ENCODE measurements at regions not wholly inside any gene's neighbourhood (a gene's known extent, or its start where the extent isn't known, plus 50 kb on each side); places are given as distances from the start of the nearest gene placed in this dataset.

- TF ChIP-seq SPI1 (IDR thresholded peaks at IDR 0.05; ENCODE audit: borderline replicate concordance, low read depth) (no peak), CTCF (IDR thresholded peaks at IDR 0.05; ENCODE audit: insufficient read depth, low read length) (no peak), POLR2AphosphoS5 (IDR thresholded peaks at IDR 0.05; ENCODE audit: low read depth) (no peak), GABPA (IDR thresholded peaks at IDR 0.05; ENCODE audit: low read depth) (no peak), REST (IDR thresholded peaks at IDR 0.05; ENCODE audit: insufficient replicate concordance, low read depth) (no peak)
- H3K4me3 ChIP-seq (replicated peaks; ENCODE audit: insufficient read depth, low read length), result no peak overlapping the region
Measured at GRCh38 chr9:93869088-93869487, 86.1 kb downstream of the BARX1 start.

DNA sequence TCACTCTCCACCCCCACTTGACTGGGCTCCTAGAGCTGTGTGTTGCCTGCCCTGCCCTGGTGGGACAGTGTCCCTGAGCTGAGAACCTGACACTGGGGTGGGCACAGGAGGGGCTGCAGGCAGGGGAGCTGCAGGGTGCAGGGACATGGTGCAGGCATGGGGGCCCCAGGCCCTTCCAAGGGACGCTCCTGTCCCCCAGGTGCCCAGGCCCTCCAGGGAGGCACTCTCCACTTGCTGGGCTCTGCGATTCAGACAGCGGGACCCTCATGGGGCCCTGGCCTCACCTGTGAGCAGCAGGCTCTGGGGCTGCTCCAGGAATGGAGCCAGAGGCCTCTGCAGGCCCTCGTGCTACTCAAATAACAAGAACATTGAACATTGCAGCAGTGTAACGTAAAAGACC is 89.4 kb downstream of the BARX1 start:
- TF ChIP-seq POLR2AphosphoS5 (IDR thresholded peaks at IDR 0.05; ENCODE audit: low read depth) (no peak), REST (IDR thresholded peaks at IDR 0.05; ENCODE audit: insufficient replicate concordance, low read depth) (no peak), CTCF (IDR thresholded peaks at IDR 0.05; ENCODE audit: insufficient read depth, low read length) (no peak), GABPA (IDR thresholded peaks at IDR 0.05; ENCODE audit: low read depth) (no peak), SPI1 (IDR thresholded peaks at IDR 0.05; ENCODE audit: borderline replicate concordance, low read depth) (no peak)
- peaks cover 8% of the 10 kb centered on the region for H3K27me3 ChIP-seq (ENCODE audit: insufficient read depth, poor library complexity, severe bottlenecking)
- DNase-seq (ENCODE audit: low read depth in 1 of 2, low spot score in 1 of 2), result no peak
- no peak overlapping the region for H3K27ac ChIP-seq (replicated peaks)
- H3K4me3 ChIP-seq (replicated peaks; ENCODE audit: insufficient read depth, low read length), result no peak overlapping the region

More at GRCh38 chr9:93869088-93869487, 86.1 kb downstream of the BARX1 start:
- H3K27ac ChIP-seq (replicated peaks), result no peak overlapping the region
- no peaks in the 10 kb centered on the region for H3K27me3 ChIP-seq (ENCODE audit: insufficient read depth, poor library complexity, severe bottlenecking)
- DNase-seq (ENCODE audit: low read depth in 1 of 2, low spot score in 1 of 2), result no peak

DNA sequence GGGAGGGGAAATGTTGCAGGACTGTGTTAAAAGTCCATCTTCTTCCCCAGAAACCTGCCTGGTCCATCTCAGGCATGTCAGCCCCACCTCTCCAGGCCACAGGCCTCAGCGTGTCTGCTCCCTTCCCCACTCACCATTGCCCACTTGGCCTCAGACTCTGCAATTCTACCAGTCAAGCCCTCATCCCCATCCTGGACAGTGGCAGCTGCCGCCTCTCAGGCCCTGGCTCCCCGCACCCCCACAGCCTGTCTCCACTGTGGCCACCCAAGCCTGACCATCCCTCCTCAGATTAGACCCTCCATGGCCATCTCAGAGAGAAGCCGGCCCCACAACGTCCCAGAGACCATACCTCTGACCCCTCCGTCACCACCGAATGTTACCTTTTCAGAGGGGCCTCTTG is 89.9 kb downstream of the BARX1 start:
- Histone ChIP-seq H3K27ac (replicated peaks) (no peak overlapping the region), H3K4me3 (replicated peaks; ENCODE audit: insufficient read depth, low read length) (no peak overlapping the region), H3K27me3 (ENCODE audit: insufficient read depth, poor library complexity, severe bottlenecking) (peaks cover 12% of the 10 kb centered on the region)
- no peak for DNase-seq (ENCODE audit: low read depth in 1 of 2, low spot score in 1 of 2)
- TF ChIP-seq CTCF (IDR thresholded peaks at IDR 0.05; ENCODE audit: insufficient read depth, low read length), result no peak
- TF ChIP-seq REST (IDR thresholded peaks at IDR 0.05; ENCODE audit: insufficient replicate concordance, low read depth), result no peak
- TF ChIP-seq POLR2AphosphoS5 (IDR thresholded peaks at IDR 0.05; ENCODE audit: low read depth), result no peak
- no peak for TF ChIP-seq GABPA (IDR thresholded peaks at IDR 0.05; ENCODE audit: low read depth)
- TF ChIP-seq SPI1 (IDR thresholded peaks at IDR 0.05; ENCODE audit: borderline replicate concordance, low read depth), result no peak

Measured in HL-60 (cell line).